ENCODE measurements at regions not wholly inside any gene's neighbourhood (a gene's known extent, or its start where the extent isn't known, plus 50 kb on each side); places are given as distances from the start of the nearest gene placed in this dataset.

- ChIA-PET CTCF (ENCODE audit: unreplicated experiment) (no interaction called here), POLR2A (no interaction called here)
- Histone ChIP-seq H2AFZ (ENCODE audit: low read length) (no peak overlapping the region), H3K9me2 (ENCODE audit: insufficient read depth, low read length) (no peaks in the 10 kb centered on the region), H3K4me3 (ENCODE audit: low read depth, low read length, poor library complexity, severe bottlenecking) (no peak overlapping the region), H3K27ac (ENCODE audit: low read depth, low read length, poor library complexity, severe bottlenecking) (no peak overlapping the region), H3K79me2 (ENCODE audit: insufficient read depth, low read depth, low read length) (no peaks in the 10 kb centered on the region), H3K36me3 (ENCODE audit: insufficient read depth, low read length) (no peaks in the 10 kb centered on the region), H3K9me3 (ENCODE audit: low read length) (no peaks in the 10 kb centered on the region), H4K20me1 (ENCODE audit: insufficient read depth, low read length) (no peaks in the 10 kb centered on the region), H3K4me2 (ENCODE audit: low read length) (no peak overlapping the region), H3K4me1 (ENCODE audit: insufficient read depth, low read length, poor library complexity, severe bottlenecking) (peaks cover 21% of the 10 kb centered on the region)
- BruUV-seq (replicated peaks), result no TSS peak
- intact Hi-C loops (cut with micrococcal nuclease; ENCODE audit: unreplicated experiment), result no loop called here
- TF ChIP-seq CTCF (conservative IDR thresholded peaks at IDR 0.05; ENCODE audit: low read length), result peak; percentile 74
- TF ChIP-seq EZH2phosphoT487 (IDR thresholded peaks at IDR 0.05; ENCODE audit: borderline replicate concordance, low read depth, low read length), result no peak
- DNase-seq (ENCODE audit: low spot score), result peak; percentile 56
These were observed 156.5 kb upstream of the CHST15 start for GRCh38 chr10:124249812-124250432.

- H3K4me3 ChIP-seq (ENCODE audit: low read depth, low read length, poor library complexity, severe bottlenecking), result no peak overlapping the region
- H3K9me2 ChIP-seq (ENCODE audit: insufficient read depth, low read length), result no peaks in the 10 kb centered on the region
- ChIA-PET CTCF (ENCODE audit: unreplicated experiment) (no interaction called here), POLR2A (no interaction called here)
- peaks cover 21% of the 10 kb centered on the region for H3K4me1 ChIP-seq (ENCODE audit: insufficient read depth, low read length, poor library complexity, severe bottlenecking)
- H2AFZ ChIP-seq (ENCODE audit: low read length), result no peak overlapping the region
- DNase-seq (ENCODE audit: low spot score), result no peak
- H3K79me2 ChIP-seq (ENCODE audit: insufficient read depth, low read depth, low read length), result no peaks in the 10 kb centered on the region
- BruUV-seq (replicated peaks), result no TSS peak
- H4K20me1 ChIP-seq (ENCODE audit: insufficient read depth, low read length), result no peaks in the 10 kb centered on the region
- TF ChIP-seq EZH2phosphoT487 (IDR thresholded peaks at IDR 0.05; ENCODE audit: borderline replicate concordance, low read depth, low read length), result no peak
- TF ChIP-seq CTCF (conservative IDR thresholded peaks at IDR 0.05; ENCODE audit: low read length), result no peak
- no peaks in the 10 kb centered on the region for H3K9me3 ChIP-seq (ENCODE audit: low read length)
- no peaks in the 10 kb centered on the region for H3K36me3 ChIP-seq (ENCODE audit: insufficient read depth, low read length)
- H3K4me2 ChIP-seq (ENCODE audit: low read length), result 0 out of 2 replicates have a peak overlapping the region, but pooled peaks have one; percentile 11
- intact Hi-C loops (cut with micrococcal nuclease; ENCODE audit: unreplicated experiment), result no loop called here
- H3K27ac ChIP-seq (ENCODE audit: low read depth, low read length, poor library complexity, severe bottlenecking), result no peak overlapping the region
These were observed 155.8 kb upstream of the CHST15 start for GRCh38 chr10:124249196-124249595.
